CD14-positive monocyte (primary cell): ENCODE measurements at regions not wholly inside any gene's neighbourhood (a gene's known extent, or its start where the extent isn't known, plus 50 kb on each side); places are given as distances from the start of the nearest gene placed in this dataset.

Source experiments
- DNase-seq, 3 donors: peaks; one replicate each; pipeline ENCODE4 v3.0.0-alpha.2; 2011 to 2022
- H2AFZ ChIP-seq: 2 replicates; pipeline ENCODE4 v1.6.0; 2012; ENCODE audit warnings: mild to moderate bottlenecking, low read depth, low read length, inconsistent platforms; ENCODE audit not compliant: insufficient read depth, poor library complexity, severe bottlenecking
- H3K27ac ChIP-seq, 2 donors: 1 replicate in 1 of 2; 2 replicates in 1 of 2; pipeline ENCODE4 v1.5.1; 2012 to 2013; ENCODE audit warnings: low read length in 2 of 2, control low read depth in 1 of 2, inconsistent platforms in 1 of 2, low read depth in 1 of 2, mild to moderate bottlenecking in 1 of 2
- H3K27me3 ChIP-seq, 2 donors: one replicate each; pipeline versions ENCODE4 v1.6.0 to v1.6.1; 2011 to 2013; ENCODE audit warnings: low read length in 2 of 2; ENCODE audit not compliant: control insufficient read depth in 2 of 2, insufficient read depth in 2 of 2
- H3K36me3 ChIP-seq, 2 donors: replicated peaks in 1 of 2; 1 replicate in 1 of 2; 2 replicates in 1 of 2; pipeline versions ENCODE4 v1.5.1 to v1.6.1; 2012 to 2013; ENCODE audit warnings: low read length in 2 of 2, control low read depth in 1 of 2, inconsistent platforms in 1 of 2, mild to moderate bottlenecking in 1 of 2; ENCODE audit not compliant: insufficient read depth in 2 of 2, control insufficient read depth in 1 of 2
- H3K4me1 ChIP-seq, 2 donors: 1 replicate in 1 of 2; 2 replicates in 1 of 2; pipeline versions ENCODE4 v1.5.1 to v1.6.1; 2012 to 2013; ENCODE audit warnings: low read length in 2 of 2, control low read depth in 1 of 2, inconsistent platforms in 1 of 2, mild to moderate bottlenecking in 1 of 2, moderate library complexity in 1 of 2; ENCODE audit not compliant: insufficient read depth in 2 of 2, control insufficient read depth in 1 of 2
- H3K4me2 ChIP-seq: replicated peaks from 2 replicates; pipeline ENCODE3; 2012; ENCODE audit warnings: low read length, moderate library complexity, mild to moderate bottlenecking; ENCODE audit not compliant: poor library complexity, severe bottlenecking; ENCODE audit errors: extremely low read depth
- H3K4me3 ChIP-seq, 3 experiments: fragments of 200-600 bp in 1 of 3; sonication (generic) in 1 of 3; replicated peaks in 1 of 3; 1 replicate in 2 of 3; 2 replicates in 1 of 3; pipeline ENCODE4 v1.5.1; 2011 to 2013; ENCODE audit warnings: low read length in 3 of 3, mild to moderate bottlenecking in 3 of 3, control low read depth in 2 of 3, low read depth in 2 of 3, inconsistent platforms in 1 of 3, moderate library complexity in 1 of 3
- H3K79me2 ChIP-seq: 2 replicates; pipeline ENCODE4 v1.6.0; 2012; ENCODE audit warnings: mild to moderate bottlenecking, control low read depth, inconsistent platforms, low read length, moderate library complexity; ENCODE audit not compliant: insufficient read depth
- H3K9ac ChIP-seq: 2 replicates; pipeline ENCODE4 v1.6.0; 2017; ENCODE audit warnings: low read length, mild to moderate bottlenecking; ENCODE audit not compliant: insufficient read depth, poor library complexity, severe bottlenecking
- H3K9me3 ChIP-seq, 2 donors: replicated peaks in 1 of 2; 1 replicate in 1 of 2; 2 replicates in 1 of 2; pipeline versions ENCODE4 v1.5.1 to v1.6.1; 2012 to 2013; ENCODE audit warnings: low read length in 2 of 2, control low read depth in 1 of 2; ENCODE audit not compliant: control insufficient read depth in 1 of 2, insufficient read depth in 1 of 2
- H4K20me1 ChIP-seq: 2 replicates; pipeline ENCODE4 v1.6.0; 2012; ENCODE audit warnings: mild to moderate bottlenecking, low read length, control low read depth, moderate library complexity; ENCODE audit not compliant: insufficient read depth
- H3K27ac Mint-ChIP-seq, 7 donors: one replicate each; pipeline ENCODE4 v1.8.0; 2020; ENCODE audit warnings: mild to moderate bottlenecking in 7 of 7, mixed read lengths in 7 of 7, moderate library complexity in 6 of 7, inconsistent platforms in 2 of 7
- H3K27me3 Mint-ChIP-seq, 3 donors: one replicate each; pipeline ENCODE4 v1.8.0; 2021 to 2022; ENCODE audit warnings: low read depth in 3 of 3, mild to moderate bottlenecking in 3 of 3, mixed read lengths in 3 of 3, moderate library complexity in 3 of 3, inconsistent platforms in 1 of 3
- H3K36me3 Mint-ChIP-seq, 2 donors: one replicate each; pipeline ENCODE4 v1.8.0; 2020; ENCODE audit warnings: mixed read lengths in 2 of 2, inconsistent platforms in 1 of 2, mild to moderate bottlenecking in 1 of 2
- H3K4me1 Mint-ChIP-seq: one replicate; pipeline ENCODE4 v1.8.0; 2020; ENCODE audit warnings: mild to moderate bottlenecking, mixed read lengths
- H3K4me3 Mint-ChIP-seq, 2 donors: one replicate each; pipeline ENCODE4 v1.8.0; 2020; ENCODE audit warnings: mild to moderate bottlenecking in 2 of 2, mixed read lengths in 2 of 2, moderate library complexity in 1 of 2
- H3K9me3 Mint-ChIP-seq, 7 donors: one replicate each; pipeline ENCODE4 v1.8.0; 2020 to 2022; ENCODE audit warnings: mixed read lengths in 7 of 7, mild to moderate bottlenecking in 6 of 7, moderate library complexity in 6 of 7, inconsistent platforms in 2 of 7
- CTCF ChIP-seq: fragments of 200-600 bp; IDR thresholded peaks from one replicate; pipeline ENCODE4 v1.8.0; 2022; ENCODE audit warnings: antibody characterized with exemption, mild to moderate bottlenecking
- WGBS: methylation state at CpG from one replicate; pipeline ENCODE4 v1.1.5; 2013; ENCODE audit warnings: missing lambda C conversion rate; ENCODE audit not compliant: insufficient coverage; 5-methylcytosine and 5-hydroxymethylcytosine counted together
- intact Hi-C, 2 donors: fragments of 100-400 bp; cut with micrococcal nuclease; formaldehyde crosslinking; loops; one replicate each; pipeline versions ENCODE4 v1.15.0 to v1.15.1; 2023

GRCh38 chr1:69163241-69163640 lies 404.5 kb upstream of the LRRC7 start:
- Mint-ChIP-seq H3K36me3 (no peaks in the 10 kb centered on the region), H3K4me3 (no peak overlapping the region), H3K9me3 (peaks cover 0 to 8% (median 0%) of the 10 kb centered on the region in 7 donors), H3K4me1 (no peaks in the 10 kb centered on the region), H3K27me3 (no peaks in the 10 kb centered on the region), H3K27ac (no peak overlapping the region)
- TF ChIP-seq CTCF: no peak
- no peak for DNase-seq
- WGBS: no CpG with 5 or more reads among the region's 2 CpGs
- Histone ChIP-seq H2AFZ (no peak overlapping the region), H3K4me2 (no peak overlapping the region), H3K27ac (no peak overlapping the region), H3K79me2 (no peaks in the 10 kb centered on the region), H4K20me1 (no peaks in the 10 kb centered on the region), H3K27me3 (no peaks in the 10 kb centered on the region), H3K9me3 (no peaks in the 10 kb centered on the region), H3K9ac (no peak overlapping the region), H3K4me3 (no peak overlapping the region), H3K36me3 (no peaks in the 10 kb centered on the region), H3K4me1 (no peaks in the 10 kb centered on the region)
- intact Hi-C loops: no loop called here

- no peaks in the 10 kb centered on the region for H3K4me1 ChIP-seq
- no peak overlapping the region for H3K4me3 ChIP-seq
- H3K27me3 ChIP-seq: no peaks in the 10 kb centered on the region
- no peak overlapping the region for H3K9ac ChIP-seq
- DNase-seq: no peak
- Mint-ChIP-seq H3K27ac (no peak overlapping the region), H3K4me1 (no peaks in the 10 kb centered on the region), H3K27me3 (no peaks in the 10 kb centered on the region), H3K36me3 (no peaks in the 10 kb centered on the region), H3K9me3 (peaks cover 0 to 8% (median 0%) of the 10 kb centered on the region in 7 donors), H3K4me3 (no peak overlapping the region)
- H3K27ac ChIP-seq: no peak overlapping the region
- no peak for TF ChIP-seq CTCF
- H3K36me3 ChIP-seq: no peaks in the 10 kb centered on the region
- no peaks in the 10 kb centered on the region for H4K20me1 ChIP-seq
- intact Hi-C loops: no loop called here
- H3K79me2 ChIP-seq: no peaks in the 10 kb centered on the region
- H2AFZ ChIP-seq: no peak overlapping the region
- H3K4me2 ChIP-seq: no peak overlapping the region
- H3K9me3 ChIP-seq: no peaks in the 10 kb centered on the region
These were observed 403.9 kb upstream of the LRRC7 start for GRCh38 chr1:69163779-69164178.
